ENCODE measurements at regions not wholly inside any gene's neighbourhood (a gene's known extent, or its start where the extent isn't known, plus 50 kb on each side); places are given as distances from the start of the nearest gene placed in this dataset.

DNA sequence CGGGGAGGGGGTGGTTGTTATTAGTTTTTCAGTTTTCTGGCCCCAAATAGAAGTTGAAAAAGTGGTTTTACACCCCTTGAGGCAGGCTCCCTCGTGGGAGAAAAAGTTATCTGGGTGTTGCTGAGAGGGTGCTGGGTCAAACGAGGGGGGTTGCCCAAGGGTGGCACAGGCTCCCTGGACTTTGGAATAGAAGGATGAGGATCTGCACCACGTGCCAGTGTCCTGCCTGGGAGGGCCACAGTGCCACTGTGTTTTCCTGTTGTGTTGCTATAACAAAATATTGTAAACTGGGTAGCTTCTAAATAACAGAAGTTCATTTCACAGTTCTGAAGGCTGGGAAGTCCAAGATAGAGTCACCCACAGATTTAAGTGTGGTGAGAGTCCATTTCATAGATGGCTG is 181.9 kb downstream of the CXCL12 start:
- Histone ChIP-seq H3K27ac (ENCODE audit: low read depth, low read length) (no peak overlapping the region), H3K9me3 (ENCODE audit: low read length) (no peaks in the 10 kb centered on the region), H3K36me3 (ENCODE audit: insufficient read depth, low read length) (no peaks in the 10 kb centered on the region), H3K9ac (ENCODE audit: low read length) (no peak overlapping the region), H3K4me1 (ENCODE audit: insufficient read depth, low read length) (peaks cover 5% of the 10 kb centered on the region), H3K27me3 (ENCODE audit: control insufficient read depth in 1 of 2, insufficient read depth in 2 of 2, low read length in 2 of 2) (no peaks in the 10 kb centered on the region), H3K4me3 (ENCODE audit: low read depth in 1 of 2, low read length in 2 of 2) (no peak overlapping the region)

GRCh38 chr10:44201656-44202055 is 183.2 kb downstream of the CXCL12 start:
- peaks cover 8% of the 10 kb centered on the region for H3K4me1 ChIP-seq (ENCODE audit: insufficient read depth, low read length)
- no peaks in the 10 kb centered on the region for H3K36me3 ChIP-seq (ENCODE audit: insufficient read depth, low read length)
- H3K4me3 ChIP-seq (ENCODE audit: low read depth in 1 of 2, low read length in 2 of 2) = no peak overlapping the region
- H3K9me3 ChIP-seq (ENCODE audit: low read length) = no peaks in the 10 kb centered on the region
- no peak overlapping the region for H3K9ac ChIP-seq (ENCODE audit: low read length)
- no peaks in the 10 kb centered on the region for H3K27me3 ChIP-seq (ENCODE audit: control insufficient read depth in 1 of 2, insufficient read depth in 2 of 2, low read length in 2 of 2)
- H3K27ac ChIP-seq (ENCODE audit: low read depth, low read length) = no peak overlapping the region

DNA sequence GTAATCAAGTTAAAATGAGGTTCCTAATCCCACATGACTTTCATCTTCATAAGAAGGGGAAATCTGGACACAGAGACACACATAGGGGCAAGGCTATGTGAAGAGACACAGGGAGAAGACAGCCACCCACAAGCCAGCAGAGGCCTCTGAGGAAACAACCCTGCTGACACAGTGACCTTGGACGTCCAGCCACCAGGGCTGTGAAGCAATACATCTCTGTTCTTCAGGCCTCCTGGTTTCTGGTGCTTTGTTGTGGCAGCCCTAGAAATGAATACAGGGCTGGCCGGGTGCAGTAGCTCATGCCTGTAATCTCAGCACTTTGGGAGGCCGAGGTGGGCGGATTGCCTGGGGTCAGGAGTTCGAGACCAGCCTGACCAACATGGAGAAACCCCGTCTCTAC is 183.9 kb downstream of the CXCL12 start:
- Histone ChIP-seq H3K27me3 (ENCODE audit: control insufficient read depth in 1 of 2, insufficient read depth in 2 of 2, low read length in 2 of 2) (no peaks in the 10 kb centered on the region), H3K9me3 (ENCODE audit: low read length) (no peaks in the 10 kb centered on the region), H3K27ac (ENCODE audit: low read depth, low read length) (no peak overlapping the region), H3K4me3 (ENCODE audit: low read depth in 1 of 2, low read length in 2 of 2) (no peak overlapping the region), H3K4me1 (ENCODE audit: insufficient read depth, low read length) (peaks cover 11% of the 10 kb centered on the region), H3K9ac (ENCODE audit: low read length) (no peak overlapping the region), H3K36me3 (ENCODE audit: insufficient read depth, low read length) (no peaks in the 10 kb centered on the region)

DNA sequence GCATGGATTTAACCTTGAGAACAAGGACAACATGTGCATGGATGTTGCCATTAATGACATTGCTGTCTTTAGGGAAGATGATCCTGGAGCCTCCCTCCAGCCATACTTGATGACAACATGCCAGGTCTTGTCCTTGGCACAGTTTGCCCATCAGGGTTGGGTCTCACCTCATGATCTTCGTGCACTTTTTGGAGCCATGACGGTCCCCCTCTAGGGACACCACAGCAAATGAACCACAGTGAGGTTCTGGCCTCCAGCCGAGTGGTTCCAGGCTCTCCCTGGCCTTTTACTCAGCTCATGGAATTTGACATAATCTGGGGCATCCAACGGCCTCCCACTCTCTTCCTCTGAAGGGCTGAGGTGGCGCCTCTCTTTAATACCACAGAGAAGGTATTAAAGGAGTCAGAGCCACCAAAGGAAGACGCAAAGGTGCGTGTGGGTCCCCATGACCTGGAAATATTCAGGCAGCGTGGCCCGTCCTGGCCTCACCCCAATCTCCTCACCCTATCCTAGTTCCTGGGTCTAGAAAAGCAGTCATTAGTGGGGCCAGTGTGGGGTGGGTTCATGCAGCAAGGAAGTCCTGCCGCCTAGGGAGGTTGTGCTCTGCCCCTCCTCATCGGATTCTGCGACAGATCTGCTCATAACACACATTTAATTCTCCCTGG is 184.8 kb downstream of the CXCL12 start:
- H3K4me1 ChIP-seq (ENCODE audit: insufficient read depth, low read length) = peaks cover 20% of the 10 kb centered on the region
- no peaks in the 10 kb centered on the region for H3K27me3 ChIP-seq (ENCODE audit: control insufficient read depth in 1 of 2, insufficient read depth in 2 of 2, low read length in 2 of 2)
- H3K9ac ChIP-seq (ENCODE audit: low read length) = no peak overlapping the region
- no peak overlapping the region for H3K27ac ChIP-seq (ENCODE audit: low read depth, low read length)
- H3K36me3 ChIP-seq (ENCODE audit: insufficient read depth, low read length) = no peaks in the 10 kb centered on the region
- H3K4me3 ChIP-seq (ENCODE audit: low read depth in 1 of 2, low read length in 2 of 2) = no peak overlapping the region
- no peaks in the 10 kb centered on the region for H3K9me3 ChIP-seq (ENCODE audit: low read length)

DNA sequence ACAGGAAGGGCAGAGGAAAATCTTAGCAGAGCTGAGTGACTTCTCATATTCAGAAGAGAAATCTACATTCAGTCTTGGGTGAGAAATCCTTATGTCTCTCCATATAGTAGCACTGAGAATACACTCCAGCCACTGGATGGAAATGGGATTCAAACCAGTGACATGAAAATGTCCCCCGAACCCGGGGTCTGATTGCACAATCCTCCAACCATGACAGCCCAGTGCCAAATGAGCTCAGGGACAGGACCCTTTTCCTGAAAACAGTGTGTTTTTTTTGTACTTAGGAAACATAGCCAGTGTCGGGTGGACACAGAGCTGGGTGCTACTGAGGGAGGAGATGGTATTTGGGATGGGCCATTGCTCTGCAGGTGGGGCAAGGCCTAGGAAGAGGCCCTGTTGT is 185.6 kb downstream of the CXCL12 start:
- no peak overlapping the region for H3K4me3 ChIP-seq (ENCODE audit: low read depth in 1 of 2, low read length in 2 of 2)
- peaks cover 26% of the 10 kb centered on the region for H3K4me1 ChIP-seq (ENCODE audit: insufficient read depth, low read length)
- H3K27ac ChIP-seq (ENCODE audit: low read depth, low read length) = no peak overlapping the region
- H3K9me3 ChIP-seq (ENCODE audit: low read length) = no peaks in the 10 kb centered on the region
- H3K36me3 ChIP-seq (ENCODE audit: insufficient read depth, low read length) = no peaks in the 10 kb centered on the region
- no peaks in the 10 kb centered on the region for H3K27me3 ChIP-seq (ENCODE audit: control insufficient read depth in 1 of 2, insufficient read depth in 2 of 2, low read length in 2 of 2)
- no peak overlapping the region for H3K9ac ChIP-seq (ENCODE audit: low read length)

GRCh38 chr10:44198780-44199097 is 186.2 kb downstream of the CXCL12 start:
- no peak overlapping the region for H3K27ac ChIP-seq (ENCODE audit: low read depth, low read length)
- no peak overlapping the region for H3K9ac ChIP-seq (ENCODE audit: low read length)
- peaks cover 27% of the 10 kb centered on the region for H3K4me1 ChIP-seq (ENCODE audit: insufficient read depth, low read length)
- H3K36me3 ChIP-seq (ENCODE audit: insufficient read depth, low read length) = no peaks in the 10 kb centered on the region
- no peaks in the 10 kb centered on the region for H3K27me3 ChIP-seq (ENCODE audit: control insufficient read depth in 1 of 2, insufficient read depth in 2 of 2, low read length in 2 of 2)
- H3K4me3 ChIP-seq (ENCODE audit: low read depth in 1 of 2, low read length in 2 of 2) = no peak overlapping the region
- no peaks in the 10 kb centered on the region for H3K9me3 ChIP-seq (ENCODE audit: low read length)

- H3K9ac ChIP-seq (ENCODE audit: low read length) = no peak overlapping the region
- no peaks in the 10 kb centered on the region for H3K36me3 ChIP-seq (ENCODE audit: insufficient read depth, low read length)
- H3K27ac ChIP-seq (ENCODE audit: low read depth, low read length) = no peak overlapping the region
- no peak overlapping the region for H3K4me3 ChIP-seq (ENCODE audit: low read depth in 1 of 2, low read length in 2 of 2)
- no peaks in the 10 kb centered on the region for H3K9me3 ChIP-seq (ENCODE audit: low read length)
- no peaks in the 10 kb centered on the region for H3K27me3 ChIP-seq (ENCODE audit: control insufficient read depth in 1 of 2, insufficient read depth in 2 of 2, low read length in 2 of 2)
- peaks cover 32% of the 10 kb centered on the region for H3K4me1 ChIP-seq (ENCODE audit: insufficient read depth, low read length)
Observed at GRCh38 chr10:44198096-44198779, 186.7 kb downstream of the CXCL12 start.

GRCh38 chr10:44197646-44198045 is 187.3 kb downstream of the CXCL12 start:
- Histone ChIP-seq H3K36me3 (ENCODE audit: insufficient read depth, low read length) (no peaks in the 10 kb centered on the region), H3K27me3 (ENCODE audit: control insufficient read depth in 1 of 2, insufficient read depth in 2 of 2, low read length in 2 of 2) (no peaks in the 10 kb centered on the region), H3K9me3 (ENCODE audit: low read length) (no peaks in the 10 kb centered on the region), H3K27ac (ENCODE audit: low read depth, low read length) (no peak overlapping the region), H3K4me1 (ENCODE audit: insufficient read depth, low read length) (peaks cover 34% of the 10 kb centered on the region), H3K4me3 (ENCODE audit: low read depth in 1 of 2, low read length in 2 of 2) (no peak overlapping the region), H3K9ac (ENCODE audit: low read length) (no peak overlapping the region)

GRCh38 chr10:44196336-44196735 is 188.6 kb downstream of the CXCL12 start:
- no peaks in the 10 kb centered on the region for H3K27me3 ChIP-seq (ENCODE audit: control insufficient read depth in 1 of 2, insufficient read depth in 2 of 2, low read length in 2 of 2)
- H3K9me3 ChIP-seq (ENCODE audit: low read length) = no peaks in the 10 kb centered on the region
- H3K9ac ChIP-seq (ENCODE audit: low read length) = no peak overlapping the region
- H3K4me3 ChIP-seq (ENCODE audit: low read depth in 1 of 2, low read length in 2 of 2) = no peak overlapping the region
- H3K4me1 ChIP-seq (ENCODE audit: insufficient read depth, low read length) = peaks cover 43% of the 10 kb centered on the region
- no peaks in the 10 kb centered on the region for H3K36me3 ChIP-seq (ENCODE audit: insufficient read depth, low read length)
- H3K27ac ChIP-seq (ENCODE audit: low read depth, low read length) = no peak overlapping the region

DNA sequence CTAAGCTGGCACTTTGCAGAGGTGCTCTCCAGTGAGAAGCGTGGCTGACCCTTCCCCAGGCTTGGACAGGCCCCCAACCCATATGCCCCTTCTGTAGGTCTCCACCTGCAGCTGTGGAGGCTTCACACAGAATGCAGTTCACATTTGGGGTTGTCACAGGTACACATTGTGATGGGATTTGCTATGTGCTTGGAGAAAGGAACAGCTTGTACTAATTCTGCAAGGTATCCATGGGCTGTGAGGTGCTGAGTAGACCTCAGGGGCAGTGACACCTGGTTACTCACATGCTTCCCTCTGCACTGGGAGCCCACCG is 188.9 kb downstream of the CXCL12 start:
- Histone ChIP-seq H3K4me3 (ENCODE audit: low read depth in 1 of 2, low read length in 2 of 2) (peak overlapping the region in 1 of 2 donors; percentile 3), H3K27ac (ENCODE audit: low read depth, low read length) (no peak overlapping the region), H3K9ac (ENCODE audit: low read length) (no peak overlapping the region), H3K9me3 (ENCODE audit: low read length) (no peaks in the 10 kb centered on the region), H3K27me3 (ENCODE audit: control insufficient read depth in 1 of 2, insufficient read depth in 2 of 2, low read length in 2 of 2) (no peaks in the 10 kb centered on the region), H3K4me1 (ENCODE audit: insufficient read depth, low read length) (peaks cover 43% of the 10 kb centered on the region), H3K36me3 (ENCODE audit: insufficient read depth, low read length) (no peaks in the 10 kb centered on the region)

GRCh38 chr10:44195112-44196007 is 189.5 kb downstream of the CXCL12 start:
- H3K27me3 ChIP-seq (ENCODE audit: control insufficient read depth in 1 of 2, insufficient read depth in 2 of 2, low read length in 2 of 2) = no peaks in the 10 kb centered on the region
- peaks cover 43% of the 10 kb centered on the region for H3K4me1 ChIP-seq (ENCODE audit: insufficient read depth, low read length)
- peak overlapping the region in 1 of 2 donors; percentile 3 for H3K4me3 ChIP-seq (ENCODE audit: low read depth in 1 of 2, low read length in 2 of 2)
- peak overlapping the region; percentile 36 for H3K27ac ChIP-seq (ENCODE audit: low read depth, low read length)
- H3K9ac ChIP-seq (ENCODE audit: low read length) = no peak overlapping the region
- no peaks in the 10 kb centered on the region for H3K36me3 ChIP-seq (ENCODE audit: insufficient read depth, low read length)
- no peaks in the 10 kb centered on the region for H3K9me3 ChIP-seq (ENCODE audit: low read length)
